Mesenchymal stem cell (in vitro differentiated cells and primary cell): ENCODE measurements at regions not wholly inside any gene's neighbourhood (a gene's known extent, or its start where the extent isn't known, plus 50 kb on each side); places are given as distances from the start of the nearest gene placed in this dataset.

Source experiments
- DNase-seq: peaks from one replicate; pipeline ENCODE4 v3.0.0-alpha.2; 2013
- H2AFZ ChIP-seq: one replicate; pipeline ENCODE4 v1.6.1; 2013; ENCODE audit warnings: low read depth, mild to moderate bottlenecking, control low read depth, inconsistent platforms, low read length, moderate library complexity
- H2AK5ac ChIP-seq: 2 replicates; pipeline ENCODE4 v1.6.1; 2013; ENCODE audit warnings: low read length, moderate library complexity, mild to moderate bottlenecking, inconsistent platforms; ENCODE audit not compliant: severe bottlenecking
- H2BK120ac ChIP-seq: one replicate; pipeline ENCODE4 v1.6.1; 2013; ENCODE audit warnings: low read depth, mild to moderate bottlenecking, inconsistent platforms, low read length, moderate library complexity
- H2BK12ac ChIP-seq, 2 experiments: one replicate each; pipeline ENCODE4 v1.6.1; 2013; ENCODE audit warnings: inconsistent platforms in 2 of 2, low read length in 2 of 2, mild to moderate bottlenecking in 2 of 2, moderate library complexity in 2 of 2, control low read depth in 1 of 2
- H2BK15ac ChIP-seq: one replicate; pipeline ENCODE4 v1.6.1; 2013; ENCODE audit warnings: mild to moderate bottlenecking, low read depth, inconsistent platforms; ENCODE audit not compliant: poor library complexity, severe bottlenecking
- H2BK5ac ChIP-seq: 2 replicates; pipeline ENCODE4 v1.6.1; 2013; ENCODE audit warnings: low read depth, mild to moderate bottlenecking, low read length, control low read depth, inconsistent platforms; ENCODE audit not compliant: poor library complexity, severe bottlenecking
- H3K14ac ChIP-seq, 2 experiments: one replicate each; pipeline ENCODE4 v1.6.1; 2013; ENCODE audit warnings: inconsistent platforms in 2 of 2, low read length in 2 of 2, control low read depth in 1 of 2, mild to moderate bottlenecking in 1 of 2, moderate library complexity in 1 of 2
- H3K18ac ChIP-seq, 2 experiments: one replicate each; pipeline ENCODE4 v1.6.1; 2013; ENCODE audit warnings: inconsistent platforms in 2 of 2, low read length in 2 of 2, control low read depth in 1 of 2, low read depth in 1 of 2, mild to moderate bottlenecking in 1 of 2
- H3K23ac ChIP-seq, 2 experiments: one replicate each; pipeline ENCODE4 v1.6.1; 2013; ENCODE audit warnings: inconsistent platforms in 2 of 2, low read length in 2 of 2, mild to moderate bottlenecking in 2 of 2, moderate library complexity in 2 of 2, control low read depth in 1 of 2
- H3K27ac ChIP-seq: 2 replicates; pipeline ENCODE4 v1.5.1; 2013; ENCODE audit warnings: mild to moderate bottlenecking, moderate library complexity, low read length, control low read depth, inconsistent platforms; ENCODE audit not compliant: poor library complexity, severe bottlenecking
- H3K27me3 ChIP-seq, 2 experiments: 2 replicates each; pipeline versions ENCODE4 v1.6.1 to v1.7.0; 2013; ENCODE audit warnings: low read length in 2 of 2, mild to moderate bottlenecking in 2 of 2, moderate library complexity in 2 of 2, control low read depth in 1 of 2, inconsistent platforms in 1 of 2; ENCODE audit not compliant: control insufficient read depth in 1 of 2, insufficient read depth in 1 of 2
- H3K36me3 ChIP-seq, 2 experiments: 2 replicates each; pipeline versions ENCODE4 v1.6.1 to v1.7.0; 2013; ENCODE audit warnings: low read length in 2 of 2, control low read depth in 1 of 2, inconsistent platforms in 1 of 2, low read depth in 1 of 2, mild to moderate bottlenecking in 1 of 2; ENCODE audit not compliant: insufficient read depth in 2 of 2, control insufficient read depth in 1 of 2
- H3K4ac ChIP-seq, 2 experiments: one replicate each; pipeline ENCODE4 v1.6.1; 2013; ENCODE audit warnings: inconsistent platforms in 2 of 2, low read length in 2 of 2, mild to moderate bottlenecking in 2 of 2, moderate library complexity in 2 of 2, control low read depth in 1 of 2, low read depth in 1 of 2
- H3K4me1 ChIP-seq: 2 replicates; pipeline ENCODE4 v1.6.1; 2013; ENCODE audit warnings: low read depth, low read length, control low read depth; ENCODE audit not compliant: control insufficient read depth, insufficient read depth
- H3K4me2 ChIP-seq: 2 replicates; pipeline ENCODE4 v1.6.1; 2013; ENCODE audit warnings: low read length, mild to moderate bottlenecking, inconsistent platforms; ENCODE audit not compliant: poor library complexity, severe bottlenecking
- H3K4me3 ChIP-seq, 2 experiments: 2 replicates each; pipeline versions ENCODE4 v1.5.1 to v1.7.0; 2013; ENCODE audit warnings: low read length in 2 of 2, mild to moderate bottlenecking in 2 of 2, control low read depth in 1 of 2, low read depth in 1 of 2; ENCODE audit not compliant: insufficient read depth in 1 of 2
- H3K79me1 ChIP-seq: replicated peaks from 2 replicates; pipeline ENCODE4 v1.6.1; 2013; ENCODE audit warnings: mild to moderate bottlenecking, control low read depth, low read length, inconsistent platforms; ENCODE audit not compliant: poor library complexity, severe bottlenecking
- H3K9ac ChIP-seq: 2 replicates; pipeline ENCODE4 v1.7.0; 2013; ENCODE audit warnings: mild to moderate bottlenecking, low read length, moderate library complexity
- H3K9me3 ChIP-seq: 2 replicates; pipeline ENCODE4 v1.7.0; 2013; ENCODE audit warnings: mild to moderate bottlenecking, low read length; ENCODE audit not compliant: control insufficient read depth
- H4K8ac ChIP-seq: one replicate; pipeline ENCODE4 v1.6.1; 2013; ENCODE audit warnings: inconsistent platforms, mild to moderate bottlenecking, low read length, moderate library complexity
- H4K91ac ChIP-seq: one replicate; pipeline ENCODE4 v1.6.1; 2013; ENCODE audit warnings: mild to moderate bottlenecking, low read length, inconsistent platforms
- WGBS: methylation state at CpG from one replicate; pipeline ENCODE4 v1.1.7; 2013; ENCODE audit warnings: mixed read lengths; 5-methylcytosine and 5-hydroxymethylcytosine counted together

GRCh38 chr13:43959291-43959690, 79.6 kb downstream of the LACC1 start:
- Histone ChIP-seq H3K18ac (no peak overlapping the region), H3K27me3 (no peaks in the 10 kb centered on the region), H2BK12ac (no peak overlapping the region), H4K91ac (no peak overlapping the region), H3K4me3 (no peak overlapping the region), H3K4ac (no peak overlapping the region), H3K9me3 (no peaks in the 10 kb centered on the region), H2AFZ (no peak overlapping the region), H3K79me1 (no peaks in the 10 kb centered on the region), H3K14ac (no peak overlapping the region), H3K9ac (no peak overlapping the region), H2BK15ac (no peak overlapping the region), H3K36me3 (no peaks in the 10 kb centered on the region), H2BK5ac (no peak overlapping the region), H3K23ac (no peak overlapping the region), H2AK5ac (no peak overlapping the region), H2BK120ac (no peak overlapping the region), H3K4me1 (no peaks in the 10 kb centered on the region), H3K4me2 (no peak overlapping the region), H3K27ac (no peak overlapping the region), H4K8ac (no peak overlapping the region)
- 98% methylated on average over 2 of the region's 2 CpGs for WGBS
- no peak for DNase-seq

GRCh38 chr13:43961909-43962308, 82.2 kb downstream of the LACC1 start:
- H3K14ac ChIP-seq: no peak overlapping the region
- no peak overlapping the region for H2AK5ac ChIP-seq
- no peak overlapping the region for H3K27ac ChIP-seq
- H3K36me3 ChIP-seq: no peaks in the 10 kb centered on the region
- H3K4me3 ChIP-seq: no peak overlapping the region
- no peaks in the 10 kb centered on the region for H3K27me3 ChIP-seq
- no peak overlapping the region for H2AFZ ChIP-seq
- no peaks in the 10 kb centered on the region for H3K4me1 ChIP-seq
- H2BK5ac ChIP-seq: no peak overlapping the region
- H3K23ac ChIP-seq: no peak overlapping the region
- H3K9me3 ChIP-seq: no peaks in the 10 kb centered on the region
- no peaks in the 10 kb centered on the region for H3K79me1 ChIP-seq
- WGBS: 98% methylated on average over 2 of the region's 4 CpGs
- DNase-seq: no peak
- no peak overlapping the region for H2BK120ac ChIP-seq
- H3K18ac ChIP-seq: no peak overlapping the region
- no peak overlapping the region for H2BK15ac ChIP-seq
- H3K4me2 ChIP-seq: no peak overlapping the region
- H4K8ac ChIP-seq: no peak overlapping the region
- H4K91ac ChIP-seq: no peak overlapping the region
- no peak overlapping the region for H2BK12ac ChIP-seq
- no peak overlapping the region for H3K4ac ChIP-seq
- H3K9ac ChIP-seq: no peak overlapping the region

- no peak overlapping the region for H2AFZ ChIP-seq
- no peak overlapping the region for H3K14ac ChIP-seq
- no peak overlapping the region for H3K4me3 ChIP-seq
- no peaks in the 10 kb centered on the region for H3K9me3 ChIP-seq
- H2AK5ac ChIP-seq: no peak overlapping the region
- 91% methylated on average over 3 of the region's 4 CpGs for WGBS
- no peak overlapping the region for H2BK12ac ChIP-seq
- H3K27ac ChIP-seq: no peak overlapping the region
- no peaks in the 10 kb centered on the region for H3K27me3 ChIP-seq
- no peak overlapping the region for H4K8ac ChIP-seq
- H3K4me1 ChIP-seq: no peaks in the 10 kb centered on the region
- H2BK5ac ChIP-seq: no peak overlapping the region
- H2BK120ac ChIP-seq: no peak overlapping the region
- H3K9ac ChIP-seq: no peak overlapping the region
- H3K4me2 ChIP-seq: no peak overlapping the region
- no peak overlapping the region for H3K18ac ChIP-seq
- H3K4ac ChIP-seq: no peak overlapping the region
- H4K91ac ChIP-seq: no peak overlapping the region
- no peaks in the 10 kb centered on the region for H3K36me3 ChIP-seq
- peak; percentile 11 for DNase-seq
- H3K79me1 ChIP-seq: no peaks in the 10 kb centered on the region
- H2BK15ac ChIP-seq: no peak overlapping the region
- H3K23ac ChIP-seq: no peak overlapping the region
These were observed 84.0 kb downstream of the LACC1 start for GRCh38 chr13:43963726-43964125.

GRCh38 chr13:43964698-43965458, 85.2 kb downstream of the LACC1 start:
- no peak overlapping the region for H4K8ac ChIP-seq
- no peak overlapping the region for H3K9ac ChIP-seq
- no peak overlapping the region for H3K14ac ChIP-seq
- H2AK5ac ChIP-seq: no peak overlapping the region
- no peak overlapping the region for H2BK12ac ChIP-seq
- H2AFZ ChIP-seq: no peak overlapping the region
- no peak overlapping the region for H3K4me3 ChIP-seq
- no peak overlapping the region for H3K27ac ChIP-seq
- H3K23ac ChIP-seq: no peak overlapping the region
- no peak overlapping the region for H4K91ac ChIP-seq
- no peak overlapping the region for H2BK5ac ChIP-seq
- H3K4me1 ChIP-seq: no peaks in the 10 kb centered on the region
- H3K4me2 ChIP-seq: no peak overlapping the region
- H2BK120ac ChIP-seq: peak overlapping the region; percentile 34
- no peak overlapping the region for H3K18ac ChIP-seq
- no peaks in the 10 kb centered on the region for H3K79me1 ChIP-seq
- no peaks in the 10 kb centered on the region for H3K36me3 ChIP-seq
- WGBS: 89% methylated on average over 2 of the region's 2 CpGs
- H3K27me3 ChIP-seq: no peaks in the 10 kb centered on the region
- H3K9me3 ChIP-seq: no peaks in the 10 kb centered on the region
- no peak overlapping the region for H2BK15ac ChIP-seq
- H3K4ac ChIP-seq: no peak overlapping the region
- no peak for DNase-seq
